Central memory CD8-positive, alpha-beta T cell (primary cell): ENCODE measurements at regions not wholly inside any gene's neighbourhood (a gene's known extent, or its start where the extent isn't known, plus 50 kb on each side); places are given as distances from the start of the nearest gene placed in this dataset.
"Not testable (repeated sequence)": the region's sequence is repeated elsewhere in the genome, so short reads cannot be mapped to it uniquely, and the experiment has no call there.

Experiments
- ATAC-seq: fragments of 150-1000 bp; cut with Tn5 transposase; replicated peaks from 2 replicates; pipeline ENCODE4 v1.10.0; 2022; ENCODE audit warnings: mild to moderate bottlenecking, moderate FRiP score, moderate number of reproducible peaks; ENCODE audit not compliant: poor library complexity, severe bottlenecking; ENCODE audit errors: extremely low read depth
- DNase-seq, 2 donors: peaks; one replicate each; pipeline ENCODE4 v3.0.0; 2021; ENCODE audit warnings: low spot score in 2 of 2
- H3K27ac Mint-ChIP-seq: one replicate; pipeline ENCODE4 v1.8.0; 2022; ENCODE audit warnings: low read depth, mild to moderate bottlenecking, moderate library complexity, mixed read lengths
- H3K27me3 Mint-ChIP-seq: one replicate; pipeline ENCODE4 v1.8.0; 2022; ENCODE audit warnings: mixed read lengths
- H3K36me3 Mint-ChIP-seq: one replicate; pipeline ENCODE4 v1.8.0; 2022; ENCODE audit warnings: mild to moderate bottlenecking, moderate library complexity, mixed read lengths; ENCODE audit not compliant: insufficient read depth
- H3K4me1 Mint-ChIP-seq: one replicate; pipeline ENCODE4 v1.8.0; 2022; ENCODE audit warnings: mixed read lengths
- H3K4me3 Mint-ChIP-seq: one replicate; pipeline ENCODE4 v1.8.0; 2022; ENCODE audit warnings: mild to moderate bottlenecking, moderate library complexity, mixed read lengths
- H3K9me3 Mint-ChIP-seq: one replicate; pipeline ENCODE4 v1.8.0; 2022; ENCODE audit warnings: mixed read lengths

GRCh38 chr4:151485541-151486131 lies 76.7 kb downstream of the FHIP1A start:
- H3K4me1 Mint-ChIP-seq = no peaks in the 10 kb centered on the region
- DNase-seq = no peak
- peaks cover 55% of the 10 kb centered on the region for H3K27me3 Mint-ChIP-seq
- H3K4me3 Mint-ChIP-seq = no peak overlapping the region
- peaks cover 6% of the 10 kb centered on the region for H3K9me3 Mint-ChIP-seq
- no peaks in the 10 kb centered on the region for H3K36me3 Mint-ChIP-seq
- ATAC-seq = no peak
- no peak overlapping the region for H3K27ac Mint-ChIP-seq

- DNase-seq = no peak
- no peak for ATAC-seq
These were observed 77.2 kb downstream of the FHIP1A start for GRCh38 chr4:151486168-151486567.

GRCh38 chr4:151488968-151489367 lies 80.0 kb downstream of the FHIP1A start:
- Mint-ChIP-seq H3K36me3 (no peaks in the 10 kb centered on the region), H3K4me1 (no peaks in the 10 kb centered on the region), H3K4me3 (no peak overlapping the region), H3K27me3 (peaks cover 62% of the 10 kb centered on the region), H3K27ac (no peak overlapping the region), H3K9me3 (peaks cover 20% of the 10 kb centered on the region)
- ATAC-seq = no peak
- DNase-seq = no peak

More at GRCh38 chr4:151486168-151486567, 77.2 kb downstream of the FHIP1A start:
- Mint-ChIP-seq H3K27ac (no peak overlapping the region), H3K9me3 (peaks cover 6% of the 10 kb centered on the region), H3K4me1 (no peaks in the 10 kb centered on the region), H3K4me3 (no peak overlapping the region), H3K27me3 (peaks cover 51% of the 10 kb centered on the region), H3K36me3 (no peaks in the 10 kb centered on the region)

- DNase-seq = no peak
- Mint-ChIP-seq H3K27me3 (peaks cover 55% of the 10 kb centered on the region), H3K9me3 (peaks cover 20% of the 10 kb centered on the region), H3K36me3 (no peaks in the 10 kb centered on the region), H3K4me3 (no peak overlapping the region), H3K27ac (no peak overlapping the region), H3K4me1 (no peaks in the 10 kb centered on the region)
- ATAC-seq = no peak
These were observed 80.7 kb downstream of the FHIP1A start for GRCh38 chr4:151489462-151490203.

GRCh38 chr4:151495612-151496011 lies 86.6 kb downstream of the FHIP1A start:
- not testable (repeated sequence) for H3K36me3 Mint-ChIP-seq, H3K4me1 Mint-ChIP-seq, DNase-seq, H3K4me3 Mint-ChIP-seq, ATAC-seq, H3K27ac Mint-ChIP-seq
- H3K9me3 Mint-ChIP-seq = peaks cover 19% of the 10 kb centered on the region
- H3K27me3 Mint-ChIP-seq = peaks cover 22% of the 10 kb centered on the region

GRCh38 chr4:151511548-151511947 lies 102.6 kb downstream of the FHIP1A start:
- peaks cover 17% of the 10 kb centered on the region for H3K27me3 Mint-ChIP-seq

GRCh38 chr4:151517896-151518295 lies 108.9 kb downstream of the FHIP1A start:
- no peak for DNase-seq
- no peak for ATAC-seq
- Mint-ChIP-seq H3K36me3 (no peaks in the 10 kb centered on the region), H3K4me1 (no peaks in the 10 kb centered on the region), H3K27ac (no peak overlapping the region), H3K27me3 (peaks cover 12% of the 10 kb centered on the region), H3K9me3 (no peaks in the 10 kb centered on the region), H3K4me3 (no peak overlapping the region)

More at GRCh38 chr4:151511548-151511947, 102.6 kb downstream of the FHIP1A start:
- not testable (repeated sequence) for H3K36me3 Mint-ChIP-seq, H3K9me3 Mint-ChIP-seq, ATAC-seq, DNase-seq, H3K27ac Mint-ChIP-seq, H3K4me1 Mint-ChIP-seq, H3K4me3 Mint-ChIP-seq

GRCh38 chr4:151518359-151518758 lies 109.4 kb downstream of the FHIP1A start:
- Mint-ChIP-seq H3K4me3 (no peak overlapping the region), H3K9me3 (no peaks in the 10 kb centered on the region), H3K27me3 (peaks cover 16% of the 10 kb centered on the region), H3K27ac (no peak overlapping the region), H3K36me3 (no peaks in the 10 kb centered on the region), H3K4me1 (no peaks in the 10 kb centered on the region)
- DNase-seq = no peak
- ATAC-seq = no peak

GRCh38 chr4:151519728-151520415 lies 110.9 kb downstream of the FHIP1A start:
- ATAC-seq (no peak), DNase-seq (no peak)
- H3K9me3 Mint-ChIP-seq = no peaks in the 10 kb centered on the region
- H3K27ac Mint-ChIP-seq = no peak overlapping the region
- no peak overlapping the region for H3K4me3 Mint-ChIP-seq
- no peaks in the 10 kb centered on the region for H3K4me1 Mint-ChIP-seq
- H3K27me3 Mint-ChIP-seq = peaks cover 30% of the 10 kb centered on the region
- H3K36me3 Mint-ChIP-seq = no peaks in the 10 kb centered on the region

GRCh38 chr4:151522866-151523519 lies 114.0 kb downstream of the FHIP1A start:
- no peak overlapping the region for H3K27ac Mint-ChIP-seq
- ATAC-seq = no peak

GRCh38 chr4:151524610-151525009 lies 115.6 kb downstream of the FHIP1A start:
- Mint-ChIP-seq H3K36me3 (no peaks in the 10 kb centered on the region), H3K4me3 (no peak overlapping the region), H3K27me3 (peaks cover 30% of the 10 kb centered on the region), H3K4me1 (no peaks in the 10 kb centered on the region), H3K9me3 (no peaks in the 10 kb centered on the region), H3K27ac (no peak overlapping the region)
- no peak for DNase-seq
- no peak for ATAC-seq

More at GRCh38 chr4:151522866-151523519, 114.0 kb downstream of the FHIP1A start:
- no peaks in the 10 kb centered on the region for H3K4me1 Mint-ChIP-seq
- H3K4me3 Mint-ChIP-seq = no peak overlapping the region
- H3K36me3 Mint-ChIP-seq = no peaks in the 10 kb centered on the region
- H3K9me3 Mint-ChIP-seq = no peaks in the 10 kb centered on the region
- DNase-seq = no peak
- peaks cover 30% of the 10 kb centered on the region for H3K27me3 Mint-ChIP-seq

GRCh38 chr4:151526489-151526888 lies 117.5 kb downstream of the FHIP1A start:
- not testable (repeated sequence) for H3K4me3 Mint-ChIP-seq, DNase-seq, H3K36me3 Mint-ChIP-seq, H3K27ac Mint-ChIP-seq, ATAC-seq, H3K9me3 Mint-ChIP-seq, H3K4me1 Mint-ChIP-seq
- peaks cover 30% of the 10 kb centered on the region for H3K27me3 Mint-ChIP-seq
